NT2/D1 (cell line): ENCODE measurements at regions not wholly inside any gene's neighbourhood (a gene's known extent, or its start where the extent isn't known, plus 50 kb on each side); places are given as distances from the start of the nearest gene placed in this dataset.

Experiments
- SUZ12 ChIP-seq: IDR thresholded peaks from 2 replicates; pipeline ENCODE4 v1.6.1; 2011; ENCODE audit not compliant: insufficient read length, insufficient read depth; ENCODE audit errors: extremely low read depth
- YY1 ChIP-seq: IDR thresholded peaks from 2 replicates; pipeline ENCODE4 v1.6.1; 2011; ENCODE audit not compliant: insufficient read length, insufficient read depth
- ZNF274 ChIP-seq: IDR thresholded peaks from 2 replicates; pipeline ENCODE4 v1.6.1; 2011; ENCODE audit warnings: mild to moderate bottlenecking, low read depth, low read length

- TF ChIP-seq ZNF274: no peak
- no peak for TF ChIP-seq YY1
- no peak for TF ChIP-seq SUZ12
These were observed 664.2 kb downstream of the PTPRC start for GRCh38 chr1:199303035-199303434.
